ENCODE measurements at regions not wholly inside any gene's neighbourhood (a gene's known extent, or its start where the extent isn't known, plus 50 kb on each side); places are given as distances from the start of the nearest gene placed in this dataset.

GRCh38 chr3:159171333-159171732 lies 369.5 kb downstream of the MFSD1 start:
- no peak overlapping the region for H3K4me3 ChIP-seq (ENCODE audit: low read length)
- no peak overlapping the region for H3K9ac ChIP-seq (ENCODE audit: extremely low read depth, low read length, poor library complexity, severe bottlenecking)
- H3K27ac ChIP-seq (ENCODE audit: low read depth, low read length): no peak overlapping the region
- TF ChIP-seq, protein P1, sequence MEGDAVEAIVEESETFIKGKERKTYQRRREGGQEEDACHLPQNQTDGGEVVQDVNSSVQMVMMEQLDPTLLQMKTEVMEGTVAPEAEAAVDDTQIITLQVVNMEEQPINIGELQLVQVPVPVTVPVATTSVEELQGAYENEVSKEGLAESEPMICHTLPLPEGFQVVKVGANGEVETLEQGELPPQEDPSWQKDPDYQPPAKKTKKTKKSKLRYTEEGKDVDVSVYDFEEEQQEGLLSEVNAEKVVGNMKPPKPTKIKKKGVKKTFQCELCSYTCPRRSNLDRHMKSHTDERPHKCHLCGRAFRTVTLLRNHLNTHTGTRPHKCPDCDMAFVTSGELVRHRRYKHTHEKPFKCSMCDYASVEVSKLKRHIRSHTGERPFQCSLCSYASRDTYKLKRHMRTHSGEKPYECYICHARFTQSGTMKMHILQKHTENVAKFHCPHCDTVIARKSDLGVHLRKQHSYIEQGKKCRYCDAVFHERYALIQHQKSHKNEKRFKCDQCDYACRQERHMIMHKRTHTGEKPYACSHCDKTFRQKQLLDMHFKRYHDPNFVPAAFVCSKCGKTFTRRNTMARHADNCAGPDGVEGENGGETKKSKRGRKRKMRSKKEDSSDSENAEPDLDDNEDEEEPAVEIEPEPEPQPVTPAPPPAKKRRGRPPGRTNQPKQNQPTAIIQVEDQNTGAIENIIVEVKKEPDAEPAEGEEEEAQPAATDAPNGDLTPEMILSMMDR (conservative IDR thresholded peaks at IDR 0.05): no peak
- 88 to 95% methylated on average over 2 to 3 of the region's 3 CpGs for WGBS, 2 experiments (ENCODE audit: insufficient coverage in 1 of 2, insufficient read length in 1 of 2)
- no peak overlapping the region for H3K4me3 Mint-ChIP-seq
- H3K27ac Mint-ChIP-seq: no peak overlapping the region
- H3K36me3 ChIP-seq (ENCODE audit: control insufficient read depth, insufficient read depth, low read length): no peaks in the 10 kb centered on the region
- no peaks in the 10 kb centered on the region for H3K9me3 ChIP-seq (ENCODE audit: control insufficient read depth, low read length)
- no peaks in the 10 kb centered on the region for H3K27me3 ChIP-seq (ENCODE audit: control insufficient read depth, insufficient read depth, low read length, poor library complexity, severe bottlenecking)
- H3K36me3 Mint-ChIP-seq (ENCODE audit: low read depth): no peaks in the 10 kb centered on the region
- H3K4me1 Mint-ChIP-seq: no peaks in the 10 kb centered on the region
- no peak for DNase-seq
- no peaks in the 10 kb centered on the region for H3K4me1 ChIP-seq (ENCODE audit: control insufficient read depth, insufficient read depth, low read length)
- H3K9me3 Mint-ChIP-seq: no peaks in the 10 kb centered on the region
- H3K27me3 Mint-ChIP-seq (ENCODE audit: insufficient read depth): no peaks in the 10 kb centered on the region

DNA sequence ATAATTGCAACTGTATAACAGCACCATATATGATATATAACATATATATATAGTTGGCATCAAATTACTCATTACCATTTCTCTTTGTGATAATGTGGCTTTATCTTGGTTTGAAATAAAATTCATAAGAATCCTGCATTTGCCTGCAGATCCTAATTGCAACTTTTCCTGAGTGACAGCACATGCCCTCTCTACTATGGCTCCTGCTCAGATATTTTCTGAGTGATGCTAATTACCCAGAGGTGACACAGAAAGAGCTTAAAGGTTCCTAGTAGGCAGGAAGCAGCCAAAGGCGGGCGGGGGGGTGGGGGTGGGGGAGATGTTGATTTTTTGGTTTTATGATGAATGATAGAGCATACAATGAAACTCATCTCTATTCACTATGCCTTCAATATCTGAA lies 370.6 kb downstream of the MFSD1 start:
- Histone ChIP-seq H3K36me3 (ENCODE audit: control insufficient read depth, insufficient read depth, low read length) (no peaks in the 10 kb centered on the region), H3K27ac (ENCODE audit: low read depth, low read length) (no peak overlapping the region), H3K9me3 (ENCODE audit: control insufficient read depth, low read length) (no peaks in the 10 kb centered on the region), H3K9ac (ENCODE audit: extremely low read depth, low read length, poor library complexity, severe bottlenecking) (no peak overlapping the region), H3K4me1 (ENCODE audit: control insufficient read depth, insufficient read depth, low read length) (no peaks in the 10 kb centered on the region), H3K27me3 (ENCODE audit: control insufficient read depth, insufficient read depth, low read length, poor library complexity, severe bottlenecking) (no peaks in the 10 kb centered on the region), H3K4me3 (ENCODE audit: low read length) (no peak overlapping the region)
- no peak overlapping the region for H3K4me3 Mint-ChIP-seq
- TF ChIP-seq, protein P1 (conservative IDR thresholded peaks at IDR 0.05): no peak
- no peak for DNase-seq
- H3K27me3 Mint-ChIP-seq (ENCODE audit: insufficient read depth): no peaks in the 10 kb centered on the region
- H3K27ac Mint-ChIP-seq: no peak overlapping the region
- 80% methylated on average over 2 of the region's 2 CpGs; no CpG with 5 or more reads in 1 of the 2 experiments for WGBS, 2 experiments (ENCODE audit: insufficient coverage in 1 of 2, insufficient read length in 1 of 2)
- H3K4me1 Mint-ChIP-seq: no peaks in the 10 kb centered on the region
- no peaks in the 10 kb centered on the region for H3K9me3 Mint-ChIP-seq
- no peaks in the 10 kb centered on the region for H3K36me3 Mint-ChIP-seq (ENCODE audit: low read depth)

DNA sequence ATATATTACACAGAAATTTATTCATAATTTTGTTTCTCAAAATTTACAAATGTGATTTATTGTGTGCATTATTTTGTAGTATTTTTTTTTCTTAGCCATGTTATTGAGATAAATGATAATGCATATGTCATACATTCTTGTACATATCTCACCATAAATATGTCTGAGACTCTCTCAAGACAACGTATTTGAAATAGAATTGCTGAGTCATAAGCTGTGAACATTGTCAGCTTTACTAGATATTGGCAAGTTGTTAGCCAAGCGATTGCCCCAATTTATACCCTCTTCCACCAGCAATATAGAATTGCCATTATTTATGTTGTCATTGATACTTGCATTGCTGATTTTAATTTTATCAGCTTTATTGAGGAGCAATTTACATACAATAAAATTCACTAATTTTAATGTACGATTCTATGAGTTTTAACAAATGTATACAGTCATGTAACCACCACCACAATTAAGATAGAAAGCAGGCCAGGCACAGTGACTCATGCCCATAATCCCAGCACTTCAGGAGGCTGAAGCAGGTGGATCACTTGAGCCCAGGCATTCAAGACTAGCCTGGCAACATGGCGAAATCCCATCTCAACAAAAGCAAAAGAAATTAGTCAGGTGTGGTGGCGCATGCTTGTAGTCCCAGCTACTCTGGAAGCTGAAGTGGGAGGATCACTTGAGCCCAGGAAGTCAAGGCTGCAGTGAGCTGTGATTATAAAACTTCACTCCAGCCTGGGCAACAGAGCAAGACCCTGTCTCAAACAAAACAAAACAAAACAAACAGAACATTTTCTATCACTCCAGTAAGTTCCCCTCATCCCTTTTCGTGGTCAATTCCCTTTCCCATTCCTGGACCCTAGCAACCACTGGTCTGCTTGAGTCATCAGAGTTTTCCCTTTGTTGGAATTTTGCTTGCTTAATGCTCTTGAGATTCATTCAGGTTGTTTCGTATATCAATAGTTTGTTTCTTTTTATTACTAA lies 373.1 kb downstream of the MFSD1 start:
- Mint-ChIP-seq H3K4me1 (no peaks in the 10 kb centered on the region), H3K36me3 (ENCODE audit: low read depth) (no peaks in the 10 kb centered on the region), H3K9me3 (no peaks in the 10 kb centered on the region), H3K27me3 (ENCODE audit: insufficient read depth) (no peaks in the 10 kb centered on the region), H3K27ac (no peak overlapping the region), H3K4me3 (no peak overlapping the region)
- no peak overlapping the region for H3K9ac ChIP-seq (ENCODE audit: extremely low read depth, low read length, poor library complexity, severe bottlenecking)
- no peaks in the 10 kb centered on the region for H3K9me3 ChIP-seq (ENCODE audit: control insufficient read depth, low read length)
- no peak overlapping the region for H3K4me3 ChIP-seq (ENCODE audit: low read length)
- no peak for DNase-seq
- TF ChIP-seq, protein P1 (conservative IDR thresholded peaks at IDR 0.05): no peak
- H3K27ac ChIP-seq (ENCODE audit: low read depth, low read length): no peak overlapping the region
- no peaks in the 10 kb centered on the region for H3K36me3 ChIP-seq (ENCODE audit: control insufficient read depth, insufficient read depth, low read length)
- 88 to 89% methylated on average over 3 to 6 of the region's 7 CpGs for WGBS, 2 experiments (ENCODE audit: insufficient coverage in 1 of 2, insufficient read length in 1 of 2)
- H3K27me3 ChIP-seq (ENCODE audit: control insufficient read depth, insufficient read depth, low read length, poor library complexity, severe bottlenecking): peaks cover 8% of the 10 kb centered on the region
- H3K4me1 ChIP-seq (ENCODE audit: control insufficient read depth, insufficient read depth, low read length): no peaks in the 10 kb centered on the region

All from endodermal cell (in vitro differentiated cells).